Adrenal gland (tissue), 9 donors: ENCODE measurements at regions not wholly inside any gene's neighbourhood (a gene's known extent, or its start where the extent isn't known, plus 50 kb on each side); places are given as distances from the start of the nearest gene placed in this dataset.

ENCODE experiments used
- DNase-seq, 7 donors: peaks; one replicate each; pipeline ENCODE4 v3.0.0-alpha.2; 2019 to 2020
- H3K27ac ChIP-seq, 5 donors: fragments of 200-600 bp; sonication (generic) in 4 of 5; 1 replicate in 3 of 5; 2 replicates in 2 of 5; pipeline versions ENCODE4 v1.5.1 to v1.8.0; 2016 to 2020; ENCODE audit warnings: mild to moderate bottlenecking in 1 of 5
- H3K27me3 ChIP-seq: fragments of 200-600 bp; 2 replicates; pipeline ENCODE4 v1.8.0; 2021
- H3K36me3 ChIP-seq, 2 donors: fragments of 200-600 bp; replicated peaks in 1 of 2; 1 replicate in 1 of 2; 2 replicates in 1 of 2; pipeline versions ENCODE4 v1.5.1 to v1.8.0; 2018 to 2022
- H3K4me1 ChIP-seq, 2 donors: fragments of 200-600 bp; replicated peaks in 1 of 2; 1 replicate in 1 of 2; 2 replicates in 1 of 2; pipeline versions ENCODE4 v1.5.1 to v1.8.0; 2018 to 2021
- H3K4me3 ChIP-seq, 4 donors: fragments of 200-600 bp; sonication (generic) in 3 of 4; one replicate each; pipeline ENCODE4 v1.5.1; 2016 to 2018
- H3K9me3 ChIP-seq, 3 donors: fragments of 200-600 bp; sonication (generic) in 1 of 3; replicated peaks in 1 of 3; 1 replicate in 2 of 3; 2 replicates in 1 of 3; pipeline versions ENCODE4 v1.5.1 to v1.8.0; 2016 to 2021
- CTCF ChIP-seq, 6 experiments: fragments of 450-650 bp in 4 of 6; fragments of 200-600 bp in 2 of 6; sonication (generic) in 1 of 6; IDR thresholded peaks; 1 replicate in 5 of 6; 2 replicates in 1 of 6; pipeline versions ENCODE4 v1.5.1 to v1.8.0; 2016 to 2021; ENCODE audit warnings: antibody characterized with exemption in 6 of 6, mild to moderate bottlenecking in 2 of 6, moderate library complexity in 1 of 6
- POLR2A ChIP-seq, 2 donors: fragments of 450-650 bp; IDR thresholded peaks; one replicate each; pipeline ENCODE4 v1.6.1; 2017; ENCODE audit warnings: antibody characterized with exemption in 2 of 2, mild to moderate bottlenecking in 2 of 2, moderate library complexity in 1 of 2
- WGBS, 4 donors: extraction: QIAGEN DNeasy Blood & Tissue Kit in 2 of 4; methylation state at CpG; one replicate each; pipeline versions ENCODE4 v1.1.5 to v1.1.7; 2013 to 2017; 5-methylcytosine and 5-hydroxymethylcytosine counted together
- intact Hi-C, 2 donors: fragments of 100-400 bp; cut with DNase I; formaldehyde crosslinking; loops; one replicate each; pipeline versions ENCODE4 v1.14.1 to v1.15.0; 2022 to 2023
- donor health status: healthy with polysubstance abuse.
- donor health status: Bipolar disorder and iron deficiency.
- donor health status: DM: yes; HTN: yes; CAD: no.
- donor health status: DM: no; HTN: no; CAD: no.
- donor health status: DM: no; HTN: no; CAD: no.

DNA sequence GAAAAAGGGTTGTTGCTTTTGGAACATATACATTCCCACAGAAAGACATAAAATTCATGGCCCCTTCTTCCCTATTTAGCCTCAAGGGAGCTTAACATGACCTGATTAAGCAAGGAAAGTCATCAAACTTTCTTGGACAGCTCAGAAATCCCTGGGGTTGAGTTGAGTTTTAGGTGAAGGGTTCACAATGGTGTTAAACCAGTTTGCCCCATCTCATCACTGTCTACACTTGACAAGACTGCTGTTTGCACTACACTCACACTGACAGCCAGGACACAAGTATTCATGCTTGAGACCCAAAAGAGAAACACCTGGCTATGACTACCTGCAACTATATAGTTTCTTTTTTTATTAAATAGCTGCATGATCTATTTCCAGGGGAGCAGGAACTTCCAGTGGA, 209.8 kb upstream of the TMEM45B start:
- H3K36me3 ChIP-seq: no peaks in the 10 kb centered on the region
- H3K27ac ChIP-seq: no peak overlapping the region
- no peak for DNase-seq
- intact Hi-C loops: no loop called here
- TF ChIP-seq CTCF (IDR thresholded peaks at IDR 0.05): no peak
- TF ChIP-seq POLR2A (IDR thresholded peaks at IDR 0.05): no peak
- H3K9me3 ChIP-seq: no peaks in the 10 kb centered on the region
- no peaks in the 10 kb centered on the region for H3K4me1 ChIP-seq
- H3K27me3 ChIP-seq: no peaks in the 10 kb centered on the region
- H3K4me3 ChIP-seq: no peak overlapping the region

DNA sequence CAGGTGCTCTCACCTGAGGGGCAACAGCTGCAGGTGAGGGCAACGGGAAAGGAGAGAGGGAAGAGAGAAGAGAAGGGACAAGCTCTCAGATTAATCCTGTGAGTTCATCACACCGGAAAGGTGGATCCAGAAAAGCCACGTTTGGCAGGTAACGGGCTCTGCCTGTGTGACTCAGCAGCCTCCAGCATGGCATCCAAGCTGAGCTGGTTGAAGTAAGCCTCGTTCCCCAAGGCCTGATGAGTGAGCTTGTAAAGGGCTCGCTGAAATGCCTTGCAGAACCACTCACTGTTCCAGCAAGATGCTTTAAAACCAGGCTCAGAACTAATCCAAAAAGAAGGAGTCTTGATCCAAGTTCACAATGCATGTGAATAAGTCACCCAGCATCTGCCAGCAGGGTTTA, 206.9 kb upstream of the TMEM45B start:
- Histone ChIP-seq H3K9me3 (no peaks in the 10 kb centered on the region), H3K4me1 (no peaks in the 10 kb centered on the region)
- WGBS, 4 donors: 65 to 75% (median 72%) methylated on average over 5 to 6 of the region's 6 CpGs

GRCh38 chr11:129610125-129610524, 205.5 kb upstream of the TMEM45B start:
- no peaks in the 10 kb centered on the region for H3K4me1 ChIP-seq
- no peaks in the 10 kb centered on the region for H3K27me3 ChIP-seq
- H3K36me3 ChIP-seq: no peaks in the 10 kb centered on the region
- H3K27ac ChIP-seq: no peak overlapping the region
- no peaks in the 10 kb centered on the region for H3K9me3 ChIP-seq
- no peak overlapping the region for H3K4me3 ChIP-seq
- no peak for TF ChIP-seq POLR2A (IDR thresholded peaks at IDR 0.05)
- TF ChIP-seq CTCF (IDR thresholded peaks at IDR 0.05): no peak
- intact Hi-C loops: no loop called here
- 79 to 89% (median 83%) methylated on average over 5 to 7 of the region's 7 CpGs for WGBS, 4 donors
- no peak for DNase-seq

More for the DNA sequence above, 206.9 kb upstream of the TMEM45B start:
- no peak for TF ChIP-seq CTCF (IDR thresholded peaks at IDR 0.05)
- no peak for TF ChIP-seq POLR2A (IDR thresholded peaks at IDR 0.05)
- no peaks in the 10 kb centered on the region for H3K27me3 ChIP-seq
- intact Hi-C loops: no loop called here
- H3K27ac ChIP-seq: no peak overlapping the region
- H3K36me3 ChIP-seq: no peaks in the 10 kb centered on the region
- no peak overlapping the region for H3K4me3 ChIP-seq
- no peak for DNase-seq

DNA sequence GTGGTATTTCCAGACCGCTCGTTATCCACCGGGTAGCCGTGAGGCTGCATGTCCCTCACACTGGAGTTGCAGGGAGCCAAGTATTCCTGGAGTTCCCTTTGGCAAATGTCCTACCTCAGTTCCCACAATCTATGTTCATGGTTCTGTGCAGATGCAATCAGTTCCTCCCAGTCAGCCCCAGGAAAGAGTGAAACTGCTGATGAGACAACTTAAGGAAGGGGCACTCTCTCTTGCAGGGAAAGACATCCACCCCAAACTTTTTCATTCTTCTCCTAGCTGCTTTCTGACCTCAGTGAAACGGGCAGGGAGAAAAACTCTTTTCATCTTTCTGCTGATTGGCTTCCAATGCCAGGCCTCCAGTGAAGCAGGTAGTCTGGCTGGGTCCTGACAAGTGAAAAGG, 205.1 kb upstream of the TMEM45B start:
- TF ChIP-seq CTCF (IDR thresholded peaks at IDR 0.05) (no peak), POLR2A (IDR thresholded peaks at IDR 0.05) (no peak)
- DNase-seq: no peak
- no peaks in the 10 kb centered on the region for H3K27me3 ChIP-seq
- H3K36me3 ChIP-seq: no peaks in the 10 kb centered on the region
- WGBS, 4 donors: 74 to 84% (median 82%) methylated on average over 5 of the region's 5 CpGs
- no peak overlapping the region for H3K27ac ChIP-seq
- H3K4me1 ChIP-seq: no peaks in the 10 kb centered on the region
- intact Hi-C loops: no loop called here
- H3K4me3 ChIP-seq: no peak overlapping the region
- no peaks in the 10 kb centered on the region for H3K9me3 ChIP-seq
